Panc1 (cell line): ENCODE measurements at regions not wholly inside any gene's neighbourhood (a gene's known extent, or its start where the extent isn't known, plus 50 kb on each side); places are given as distances from the start of the nearest gene placed in this dataset.

Source experiments
- ATAC-seq: fragments of 200-7000 bp; cut with Tn5 transposase; 2 replicates; pipeline ENCODE4 v1.9.1; 2020; ENCODE audit warnings: mild to moderate bottlenecking, moderate library complexity
- BruUV-seq: library from RNA; stranded (reverse); fragments of 400-500 nt; replicated peaks from 2 replicates; lab custom pipeline; 2021; lab: Mats Ljungman, UMichigan
- CTCF ChIA-PET: fragments of 300-600 bp; sonication (Branson Sonifier 250); formaldehyde crosslinking; loops from one replicate; lab custom pipeline; 2022; ENCODE audit warnings: antibody characterized with exemption; lab: Charles Lee
- POLR2A ChIA-PET: fragments of 300-600 bp; sonication (Branson Sonifier 250); formaldehyde crosslinking; loops from one replicate; lab custom pipeline; 2022; ENCODE audit warnings: antibody characterized with exemption; lab: Charles Lee
- DNase-seq: peaks from one replicate; pipeline ENCODE4 v3.0.0-alpha.2; 2010; ENCODE audit warnings: low read depth, low spot score
- H3K27ac ChIP-seq: 2 replicates; pipeline ENCODE4 v1.5.1; 2011; ENCODE audit warnings: mild to moderate bottlenecking, low read length, inconsistent platforms
- H3K27me3 ChIP-seq: fragments of 200-500 bp; sonication (Bioruptor generic); 2 replicates; pipeline ENCODE4 v1.6.0; 2014; ENCODE audit warnings: low read length, inconsistent platforms; ENCODE audit not compliant: control insufficient read depth, insufficient read depth
- H3K36me3 ChIP-seq: fragments of 200-500 bp; sonication (Bioruptor generic); 2 replicates; pipeline ENCODE4 v1.5.1; 2014; ENCODE audit warnings: inconsistent platforms, mild to moderate bottlenecking, low read length, moderate library complexity; ENCODE audit not compliant: control insufficient read depth, insufficient read depth
- H3K4me1 ChIP-seq: 2 replicates; pipeline ENCODE4 v1.5.1; 2011; ENCODE audit warnings: inconsistent platforms, mild to moderate bottlenecking, low read length, moderate library complexity; ENCODE audit not compliant: control insufficient read depth, insufficient read depth
- H3K4me3 ChIP-seq, 2 experiments: 2 replicates each; pipeline ENCODE4 v1.5.1; 2011 to 2012; ENCODE audit warnings: low read depth in 2 of 2, low read length in 2 of 2, mild to moderate bottlenecking in 2 of 2, inconsistent platforms in 1 of 2, moderate library complexity in 1 of 2
- H3K9me3 ChIP-seq: fragments of 200-500 bp; sonication (Bioruptor generic); 2 replicates; pipeline ENCODE4 v1.5.1; 2014; ENCODE audit warnings: low read depth, mild to moderate bottlenecking, inconsistent platforms, low read length, moderate library complexity; ENCODE audit not compliant: control insufficient read depth, insufficient read depth
- CTCF ChIP-seq: fragments of 450-650 bp; IDR thresholded peaks from 2 replicates; pipeline ENCODE4 v1.5.1; 2017; ENCODE audit warnings: mild to moderate bottlenecking
- POLR2AphosphoS5 ChIP-seq: IDR thresholded peaks from 2 replicates; pipeline ENCODE4 v1.6.1; 2012; ENCODE audit warnings: mild to moderate bottlenecking, low read depth, low read length, moderate library complexity
- REST ChIP-seq, 2 experiments: IDR thresholded peaks; 2 replicates each; pipeline ENCODE4 v1.6.1; 2011 to 2012; ENCODE audit warnings: low read depth in 2 of 2, control low read depth in 1 of 2, low read length in 1 of 2, mild to moderate bottlenecking in 1 of 2, moderate library complexity in 1 of 2; ENCODE audit not compliant: insufficient read depth in 1 of 2
- SIN3A ChIP-seq: IDR thresholded peaks from 2 replicates; pipeline ENCODE4 v1.6.1; 2012; ENCODE audit warnings: low read depth, mild to moderate bottlenecking, low read length, moderate library complexity, borderline replicate concordance; ENCODE audit not compliant: insufficient read depth
- TCF7L2 ChIP-seq: IDR thresholded peaks from 2 replicates; pipeline ENCODE4 v1.6.1; 2011; ENCODE audit warnings: mild to moderate bottlenecking, low read depth, low read length, inconsistent platforms
- in situ Hi-C: cut with HindIII; loops from 2 replicates; pipeline ENCODE4 v1.10.0; 2016; ENCODE audit warnings: low sequenced_read_pairs, low pct_unique_long_range_greater_than_20kb
- intact Hi-C: fragments of 100-400 bp; cut with micrococcal nuclease; formaldehyde crosslinking; loops from one replicate; pipeline ENCODE4 v1.10.0; 2022; ENCODE audit not compliant: unreplicated experiment

DNA sequence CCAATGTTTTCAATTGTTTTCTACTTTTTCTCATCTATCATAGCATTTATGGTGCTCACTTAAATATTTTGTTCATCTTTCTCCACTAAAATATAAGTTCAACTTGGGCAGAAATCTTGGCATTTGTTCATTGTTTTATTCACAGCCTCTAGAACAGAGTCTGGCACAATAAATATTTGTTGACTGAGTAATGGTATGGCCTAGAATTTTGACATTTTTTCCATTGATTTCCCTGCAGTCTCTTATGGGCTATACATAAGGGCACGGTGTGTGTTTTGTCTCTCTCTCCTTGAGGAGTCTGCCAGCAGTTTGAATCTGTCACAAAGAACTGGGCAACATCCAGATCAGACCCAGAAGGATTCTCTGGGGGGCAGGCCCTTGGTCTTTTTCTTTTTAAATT lies 379.7 kb downstream of the TMEM38B start:
- TF ChIP-seq CTCF (no peak), SIN3A (no peak), TCF7L2 (no peak), POLR2AphosphoS5 (no peak), REST (IDR thresholded peaks at IDR 0.05; ENCODE audit: insufficient read depth in 1 of 2, low read depth in 2 of 2, low read length in 1 of 2) (no peak)
- ChIA-PET CTCF (no interaction called here), POLR2A (no interaction called here)
- intact Hi-C loops (no loop called here), in situ Hi-C loops (no loop called here)
- Histone ChIP-seq H3K36me3 (no peaks in the 10 kb centered on the region), H3K27ac (no peak overlapping the region), H3K9me3 (no peaks in the 10 kb centered on the region), H3K4me1 (no peaks in the 10 kb centered on the region), H3K27me3 (no peaks in the 10 kb centered on the region), H3K4me3 (no peak overlapping the region)
- no TSS peak for BruUV-seq
- no peak for DNase-seq
- ATAC-seq: no peak

- DNase-seq (no peak), ATAC-seq (no peak)
- Histone ChIP-seq H3K4me3 (no peak overlapping the region), H3K9me3 (no peaks in the 10 kb centered on the region), H3K4me1 (no peaks in the 10 kb centered on the region), H3K27me3 (no peaks in the 10 kb centered on the region), H3K36me3 (no peaks in the 10 kb centered on the region), H3K27ac (no peak overlapping the region)
- TF ChIP-seq POLR2AphosphoS5 (no peak), CTCF (no peak)
- POLR2A ChIA-PET: no interaction called here
- CTCF ChIA-PET: no interaction called here
- intact Hi-C loops (no loop called here), in situ Hi-C loops (no loop called here)
- BruUV-seq: no TSS peak
These were observed 381.1 kb downstream of the TMEM38B start for GRCh38 chr9:106075236-106075959.
